Tibial nerve (tissue), 3 donors: ENCODE measurements at regions not wholly inside any gene's neighbourhood (a gene's known extent, or its start where the extent isn't known, plus 50 kb on each side); places are given as distances from the start of the nearest gene placed in this dataset.

Experiments
- POLR2A ChIP-seq, 2 donors: fragments of 450-650 bp; IDR thresholded peaks; one replicate each; pipeline ENCODE4 v1.6.1; 2017; ENCODE audit warnings: antibody characterized with exemption in 2 of 2, mild to moderate bottlenecking in 2 of 2, moderate library complexity in 2 of 2
- TF ChIP-seq, protein P1 (sequence below), 5 experiments: fragments of 200-600 bp in 3 of 5; fragments of 450-650 bp in 2 of 5; sonication (generic) in 3 of 5; IDR thresholded peaks; one replicate each; pipeline ENCODE4 v1.5.1; 2016 to 2019; ENCODE audit warnings: antibody characterized with exemption in 5 of 5, mild to moderate bottlenecking in 3 of 5, moderate library complexity in 2 of 5

- no peak for TF ChIP-seq POLR2A (IDR thresholded peaks at IDR 0.05)
- TF ChIP-seq, protein P1, sequence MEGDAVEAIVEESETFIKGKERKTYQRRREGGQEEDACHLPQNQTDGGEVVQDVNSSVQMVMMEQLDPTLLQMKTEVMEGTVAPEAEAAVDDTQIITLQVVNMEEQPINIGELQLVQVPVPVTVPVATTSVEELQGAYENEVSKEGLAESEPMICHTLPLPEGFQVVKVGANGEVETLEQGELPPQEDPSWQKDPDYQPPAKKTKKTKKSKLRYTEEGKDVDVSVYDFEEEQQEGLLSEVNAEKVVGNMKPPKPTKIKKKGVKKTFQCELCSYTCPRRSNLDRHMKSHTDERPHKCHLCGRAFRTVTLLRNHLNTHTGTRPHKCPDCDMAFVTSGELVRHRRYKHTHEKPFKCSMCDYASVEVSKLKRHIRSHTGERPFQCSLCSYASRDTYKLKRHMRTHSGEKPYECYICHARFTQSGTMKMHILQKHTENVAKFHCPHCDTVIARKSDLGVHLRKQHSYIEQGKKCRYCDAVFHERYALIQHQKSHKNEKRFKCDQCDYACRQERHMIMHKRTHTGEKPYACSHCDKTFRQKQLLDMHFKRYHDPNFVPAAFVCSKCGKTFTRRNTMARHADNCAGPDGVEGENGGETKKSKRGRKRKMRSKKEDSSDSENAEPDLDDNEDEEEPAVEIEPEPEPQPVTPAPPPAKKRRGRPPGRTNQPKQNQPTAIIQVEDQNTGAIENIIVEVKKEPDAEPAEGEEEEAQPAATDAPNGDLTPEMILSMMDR (IDR thresholded peaks at IDR 0.05), result no peak
These were observed 180.4 kb upstream of the ANKRD55 start for GRCh38 chr5:56413546-56413945.
